ENCODE measurements at regions not wholly inside any gene's neighbourhood (a gene's known extent, or its start where the extent isn't known, plus 50 kb on each side); places are given as distances from the start of the nearest gene placed in this dataset.

DNA sequence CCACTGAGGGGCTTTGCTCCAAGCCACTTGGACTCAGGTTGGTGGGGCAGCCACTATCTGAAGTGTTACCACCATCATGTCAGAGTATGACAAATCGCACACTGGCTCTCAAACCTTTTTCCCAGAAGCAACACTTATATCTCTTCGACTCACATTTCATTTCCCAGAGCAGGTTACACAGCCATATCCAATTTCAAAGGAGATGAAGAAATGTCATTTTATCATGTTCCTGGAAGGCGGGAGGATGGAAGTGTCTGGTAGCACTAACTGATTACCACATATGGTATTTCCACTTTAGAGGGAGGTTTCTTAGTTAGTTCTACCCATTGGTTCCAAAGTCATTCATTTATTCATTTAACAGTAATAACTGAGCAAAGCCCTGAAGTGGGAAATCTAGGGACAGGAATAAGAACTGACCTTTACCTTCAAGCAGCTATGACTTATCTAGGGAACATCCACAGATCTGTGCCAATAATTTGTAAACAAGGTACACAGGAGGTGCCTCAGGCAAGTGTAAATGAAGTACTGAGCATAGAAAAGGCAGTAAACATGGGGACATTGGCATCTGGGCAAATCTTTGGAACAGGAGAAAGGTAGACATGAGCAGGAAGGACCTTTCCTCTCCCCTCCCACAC lies 54.9 kb upstream of the LRRC55 start (continued):
- TF ChIP-seq, protein P1, sequence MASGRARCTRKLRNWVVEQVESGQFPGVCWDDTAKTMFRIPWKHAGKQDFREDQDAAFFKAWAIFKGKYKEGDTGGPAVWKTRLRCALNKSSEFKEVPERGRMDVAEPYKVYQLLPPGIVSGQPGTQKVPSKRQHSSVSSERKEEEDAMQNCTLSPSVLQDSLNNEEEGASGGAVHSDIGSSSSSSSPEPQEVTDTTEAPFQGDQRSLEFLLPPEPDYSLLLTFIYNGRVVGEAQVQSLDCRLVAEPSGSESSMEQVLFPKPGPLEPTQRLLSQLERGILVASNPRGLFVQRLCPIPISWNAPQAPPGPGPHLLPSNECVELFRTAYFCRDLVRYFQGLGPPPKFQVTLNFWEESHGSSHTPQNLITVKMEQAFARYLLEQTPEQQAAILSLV (tag; IDR thresholded peaks at IDR 0.05), result no peak
- TF ChIP-seq, protein P2, sequence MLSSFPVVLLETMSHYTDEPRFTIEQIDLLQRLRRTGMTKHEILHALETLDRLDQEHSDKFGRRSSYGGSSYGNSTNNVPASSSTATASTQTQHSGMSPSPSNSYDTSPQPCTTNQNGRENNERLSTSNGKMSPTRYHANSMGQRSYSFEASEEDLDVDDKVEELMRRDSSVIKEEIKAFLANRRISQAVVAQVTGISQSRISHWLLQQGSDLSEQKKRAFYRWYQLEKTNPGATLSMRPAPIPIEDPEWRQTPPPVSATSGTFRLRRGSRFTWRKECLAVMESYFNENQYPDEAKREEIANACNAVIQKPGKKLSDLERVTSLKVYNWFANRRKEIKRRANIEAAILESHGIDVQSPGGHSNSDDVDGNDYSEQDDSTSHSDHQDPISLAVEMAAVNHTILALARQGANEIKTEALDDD (IDR thresholded peaks at IDR 0.05), result peak; percentile 58
- TF ChIP-seq TAL1 (IDR thresholded peaks at IDR 0.05) (peak; percentile 85), ZNF431 (CRISPR knock-in tag; IDR thresholded peaks at IDR 0.05) (no peak), TCFL5 (CRISPR knock-in tag; conservative IDR thresholded peaks at IDR 0.05) (no peak), PPARD (CRISPR knock-in tag; IDR thresholded peaks at IDR 0.05) (no peak), LARP7 (IDR thresholded peaks at IDR 0.05) (no peak), HDAC6 (IDR thresholded peaks at IDR 0.05; ENCODE audit: low read depth, low read length) (no peak), ZNF3 (CRISPR knock-in tag; IDR thresholded peaks at IDR 0.05) (no peak), MCM2 (IDR thresholded peaks at IDR 0.05; ENCODE audit: low read depth) (no peak), PML (IDR thresholded peaks at IDR 0.05; ENCODE audit: low read length) (peak; percentile 64; the same call in 1 of the 2 replicates), ZNF121 (CRISPR knock-in tag; conservative IDR thresholded peaks at IDR 0.05) (no peak), ZFP1 (CRISPR knock-in tag; IDR thresholded peaks at IDR 0.05) (no peak), POU5F1 (IDR thresholded peaks at IDR 0.05; ENCODE audit: borderline replicate concordance, low read depth, low read length, partially characterized antibody) (no peak), TBP (optimal IDR thresholded peaks at IDR 0.05; ENCODE audit: low read depth, low read length) (no peak)
- TF ChIP-seq, protein P3, sequence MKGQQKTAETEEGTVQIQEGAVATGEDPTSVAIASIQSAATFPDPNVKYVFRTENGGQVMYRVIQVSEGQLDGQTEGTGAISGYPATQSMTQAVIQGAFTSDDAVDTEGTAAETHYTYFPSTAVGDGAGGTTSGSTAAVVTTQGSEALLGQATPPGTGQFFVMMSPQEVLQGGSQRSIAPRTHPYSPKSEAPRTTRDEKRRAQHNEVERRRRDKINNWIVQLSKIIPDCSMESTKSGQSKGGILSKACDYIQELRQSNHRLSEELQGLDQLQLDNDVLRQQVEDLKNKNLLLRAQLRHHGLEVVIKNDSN (CRISPR knock-in tag; IDR thresholded peaks at IDR 0.05), result no peak
- TF ChIP-seq, protein P4, sequence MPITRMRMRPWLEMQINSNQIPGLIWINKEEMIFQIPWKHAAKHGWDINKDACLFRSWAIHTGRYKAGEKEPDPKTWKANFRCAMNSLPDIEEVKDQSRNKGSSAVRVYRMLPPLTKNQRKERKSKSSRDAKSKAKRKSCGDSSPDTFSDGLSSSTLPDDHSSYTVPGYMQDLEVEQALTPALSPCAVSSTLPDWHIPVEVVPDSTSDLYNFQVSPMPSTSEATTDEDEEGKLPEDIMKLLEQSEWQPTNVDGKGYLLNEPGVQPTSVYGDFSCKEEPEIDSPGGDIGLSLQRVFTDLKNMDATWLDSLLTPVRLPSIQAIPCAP (CRISPR knock-in tag; IDR thresholded peaks at IDR 0.05; ENCODE audit: borderline replicate concordance), result no peak
- TF ChIP-seq, protein P5, sequence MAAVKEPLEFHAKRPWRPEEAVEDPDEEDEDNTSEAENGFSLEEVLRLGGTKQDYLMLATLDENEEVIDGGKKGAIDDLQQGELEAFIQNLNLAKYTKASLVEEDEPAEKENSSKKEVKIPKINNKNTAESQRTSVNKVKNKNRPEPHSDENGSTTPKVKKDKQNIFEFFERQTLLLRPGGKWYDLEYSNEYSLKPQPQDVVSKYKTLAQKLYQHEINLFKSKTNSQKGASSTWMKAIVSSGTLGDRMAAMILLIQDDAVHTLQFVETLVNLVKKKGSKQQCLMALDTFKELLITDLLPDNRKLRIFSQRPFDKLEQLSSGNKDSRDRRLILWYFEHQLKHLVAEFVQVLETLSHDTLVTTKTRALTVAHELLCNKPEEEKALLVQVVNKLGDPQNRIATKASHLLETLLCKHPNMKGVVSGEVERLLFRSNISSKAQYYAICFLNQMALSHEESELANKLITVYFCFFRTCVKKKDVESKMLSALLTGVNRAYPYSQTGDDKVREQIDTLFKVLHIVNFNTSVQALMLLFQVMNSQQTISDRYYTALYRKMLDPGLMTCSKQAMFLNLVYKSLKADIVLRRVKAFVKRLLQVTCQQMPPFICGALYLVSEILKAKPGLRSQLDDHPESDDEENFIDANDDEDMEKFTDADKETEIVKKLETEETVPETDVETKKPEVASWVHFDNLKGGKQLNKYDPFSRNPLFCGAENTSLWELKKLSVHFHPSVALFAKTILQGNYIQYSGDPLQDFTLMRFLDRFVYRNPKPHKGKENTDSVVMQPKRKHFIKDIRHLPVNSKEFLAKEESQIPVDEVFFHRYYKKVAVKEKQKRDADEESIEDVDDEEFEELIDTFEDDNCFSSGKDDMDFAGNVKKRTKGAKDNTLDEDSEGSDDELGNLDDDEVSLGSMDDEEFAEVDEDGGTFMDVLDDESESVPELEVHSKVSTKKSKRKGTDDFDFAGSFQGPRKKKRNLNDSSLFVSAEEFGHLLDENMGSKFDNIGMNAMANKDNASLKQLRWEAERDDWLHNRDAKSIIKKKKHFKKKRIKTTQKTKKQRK (IDR thresholded peaks at IDR 0.05; ENCODE audit: borderline replicate concordance, low read depth, low read length), result no peak
- TF ChIP-seq, protein P6, sequence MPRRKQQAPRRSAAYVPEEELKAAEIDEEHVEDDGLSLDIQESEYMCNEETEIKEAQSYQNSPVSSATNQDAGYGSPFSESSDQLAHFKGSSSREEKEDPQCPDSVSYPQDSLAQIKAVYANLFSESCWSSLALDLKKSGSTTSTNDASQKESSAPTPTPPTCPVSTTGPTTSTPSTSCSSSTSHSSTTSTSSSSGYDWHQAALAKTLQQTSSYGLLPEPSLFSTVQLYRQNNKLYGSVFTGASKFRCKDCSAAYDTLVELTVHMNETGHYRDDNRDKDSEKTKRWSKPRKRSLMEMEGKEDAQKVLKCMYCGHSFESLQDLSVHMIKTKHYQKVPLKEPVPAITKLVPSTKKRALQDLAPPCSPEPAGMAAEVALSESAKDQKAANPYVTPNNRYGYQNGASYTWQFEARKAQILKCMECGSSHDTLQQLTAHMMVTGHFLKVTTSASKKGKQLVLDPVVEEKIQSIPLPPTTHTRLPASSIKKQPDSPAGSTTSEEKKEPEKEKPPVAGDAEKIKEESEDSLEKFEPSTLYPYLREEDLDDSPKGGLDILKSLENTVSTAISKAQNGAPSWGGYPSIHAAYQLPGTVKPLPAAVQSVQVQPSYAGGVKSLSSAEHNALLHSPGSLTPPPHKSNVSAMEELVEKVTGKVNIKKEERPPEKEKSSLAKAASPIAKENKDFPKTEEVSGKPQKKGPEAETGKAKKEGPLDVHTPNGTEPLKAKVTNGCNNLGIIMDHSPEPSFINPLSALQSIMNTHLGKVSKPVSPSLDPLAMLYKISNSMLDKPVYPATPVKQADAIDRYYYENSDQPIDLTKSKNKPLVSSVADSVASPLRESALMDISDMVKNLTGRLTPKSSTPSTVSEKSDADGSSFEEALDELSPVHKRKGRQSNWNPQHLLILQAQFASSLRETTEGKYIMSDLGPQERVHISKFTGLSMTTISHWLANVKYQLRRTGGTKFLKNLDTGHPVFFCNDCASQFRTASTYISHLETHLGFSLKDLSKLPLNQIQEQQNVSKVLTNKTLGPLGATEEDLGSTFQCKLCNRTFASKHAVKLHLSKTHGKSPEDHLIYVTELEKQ (CRISPR knock-in tag; IDR thresholded peaks at IDR 0.05), result no peak
